LHCN-M2 (cell line): ENCODE measurements at regions not wholly inside any gene's neighbourhood (a gene's known extent, or its start where the extent isn't known, plus 50 kb on each side); places are given as distances from the start of the nearest gene placed in this dataset.

Experiments
- DNase-seq: peaks from one replicate; pipeline ENCODE4 v3.0.0-alpha.2; 2012; ENCODE audit warnings: low read depth

GRCh38 chr2:78427170-78427569 lies 598.3 kb upstream of the REG3G start:
- no peak for DNase-seq

- DNase-seq: no peak
Measured at GRCh38 chr2:78431241-78431640, 594.3 kb upstream of the REG3G start.

- no peak for DNase-seq
Measured at GRCh38 chr2:78439122-78439521, 586.4 kb upstream of the REG3G start.

GRCh38 chr2:78455586-78455985 lies 569.9 kb upstream of the REG3G start:
- no peak for DNase-seq

- DNase-seq: no peak
Measured at GRCh38 chr2:78457269-78457668, 568.2 kb upstream of the REG3G start.

GRCh38 chr2:78465707-78466106 lies 559.8 kb upstream of the REG3G start:
- no peak for DNase-seq

GRCh38 chr2:78476619-78477229 lies 548.8 kb upstream of the REG3G start:
- DNase-seq: no peak

GRCh38 chr2:78486565-78486964 lies 538.9 kb upstream of the REG3G start:
- no peak for DNase-seq

- DNase-seq: no peak
Measured at GRCh38 chr2:78498125-78498524, 527.4 kb upstream of the REG3G start.

GRCh38 chr2:78506301-78506700 lies 519.2 kb upstream of the REG3G start:
- DNase-seq: no peak

GRCh38 chr2:78521938-78522337 lies 503.6 kb upstream of the REG3G start:
- no peak for DNase-seq

- DNase-seq: no peak
Measured at GRCh38 chr2:78532762-78533379, 492.6 kb upstream of the REG3G start.

GRCh38 chr2:78535395-78535794 lies 490.1 kb upstream of the REG3G start:
- DNase-seq: no peak

GRCh38 chr2:78538322-78538721 lies 487.2 kb upstream of the REG3G start:
- DNase-seq: no peak

GRCh38 chr2:78540255-78540654 lies 485.2 kb upstream of the REG3G start:
- DNase-seq: no peak

- DNase-seq: no peak
Measured at GRCh38 chr2:78541088-78541450, 484.4 kb upstream of the REG3G start.

- DNase-seq: no peak
Measured at GRCh38 chr2:78541451-78542267, 483.8 kb upstream of the REG3G start.

GRCh38 chr2:78546843-78547242 lies 478.7 kb upstream of the REG3G start:
- no peak for DNase-seq

GRCh38 chr2:78549766-78550165 lies 475.7 kb upstream of the REG3G start:
- no peak for DNase-seq

GRCh38 chr2:78553866-78554647 lies 471.4 kb upstream of the REG3G start:
- DNase-seq: no peak

- no peak for DNase-seq
Measured at GRCh38 chr2:78561876-78562275, 463.6 kb upstream of the REG3G start.

- DNase-seq: no peak
Measured at GRCh38 chr2:78564666-78565065, 460.8 kb upstream of the REG3G start.
